ENCODE measurements at regions not wholly inside any gene's neighbourhood (a gene's known extent, or its start where the extent isn't known, plus 50 kb on each side); places are given as distances from the start of the nearest gene placed in this dataset.
A peak's percentile ranks its signal among the peaks of the same experiment; 100 is the strongest.

DNA sequence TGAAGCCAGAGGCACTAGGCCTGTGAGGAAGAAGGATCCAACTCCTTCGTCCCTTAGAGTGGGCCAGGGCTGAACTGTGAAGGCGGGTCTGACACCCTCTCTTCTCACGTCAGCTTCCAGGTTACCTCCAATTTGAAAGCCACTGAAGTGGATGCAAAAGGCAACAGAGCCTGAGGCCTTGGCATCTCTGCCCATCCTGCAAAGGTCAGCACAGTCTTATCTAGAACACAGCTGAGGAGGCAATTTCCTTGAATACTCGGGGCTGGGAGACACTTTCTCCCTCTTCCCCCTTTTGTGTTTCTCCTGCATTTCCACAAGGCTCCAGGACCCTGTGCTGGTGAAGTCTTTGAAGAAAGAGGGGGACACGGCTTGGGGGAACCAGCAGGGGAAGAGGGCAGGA is 91.6 kb upstream of the PAX6 start:
- Histone ChIP-seq H3K4me1 (ENCODE audit: insufficient read depth, low read length) (peaks cover 2% of the 10 kb centered on the region; the same call in 1 of the 2 replicates), H4K20me1 (ENCODE audit: control insufficient read depth, insufficient read depth, insufficient read length) (no peaks in the 10 kb centered on the region), H2BK20ac (ENCODE audit: low read depth, low read length, poor library complexity, severe bottlenecking) (no peak overlapping the region), H3K56ac (ENCODE audit: insufficient read length, low read depth, low read length) (no peak overlapping the region), H3K14ac (ENCODE audit: insufficient read depth, low read length) (0 out of 2 replicates have a peak overlapping the region, but pooled peaks have one; percentile 7), H2AFZ (ENCODE audit: low read length) (no peak overlapping the region), H3K79me2 (ENCODE audit: insufficient read depth, low read length) (no peaks in the 10 kb centered on the region), H4K5ac (ENCODE audit: insufficient read length, low read depth, low read length) (no peak overlapping the region), H3K18ac (ENCODE audit: insufficient read length, low read depth, low read length) (no peak overlapping the region), H3K79me1 (ENCODE audit: insufficient read depth, low read depth, low read length, poor library complexity, severe bottlenecking) (no peaks in the 10 kb centered on the region), H3K9ac (ENCODE audit: extremely low read depth, insufficient read length, low read length) (no peak overlapping the region), H2BK12ac (ENCODE audit: insufficient read length, low read depth, low read length) (no peak overlapping the region), H3K23me2 (ENCODE audit: insufficient read length, low read depth, low read length, poor library complexity, severe bottlenecking) (no peaks in the 10 kb centered on the region), H4K8ac (replicated peaks; ENCODE audit: insufficient read length, low read depth, low read length) (no peak overlapping the region), H3T11ph (ENCODE audit: low read length) (no peak overlapping the region), H3K23ac (ENCODE audit: insufficient read length, low read depth, low read length) (no peak overlapping the region), H4K91ac (ENCODE audit: insufficient read length, low read depth, low read length) (no peak overlapping the region), H3K27me3 (ENCODE audit: insufficient read depth, low read length) (no peaks in the 10 kb centered on the region), H2BK120ac (ENCODE audit: low read depth, low read length, poor library complexity, severe bottlenecking) (no peak overlapping the region), H3K27ac (ENCODE audit: insufficient read length, low read depth, low read length) (no peak overlapping the region), H2BK15ac (ENCODE audit: low read depth, low read length) (no peak overlapping the region), H2AK5ac (ENCODE audit: insufficient read length, low read length) (no peak overlapping the region), H3K4me2 (ENCODE audit: insufficient read depth, insufficient read length, low read length) (no peak overlapping the region), H2BK5ac (ENCODE audit: insufficient read length, low read length) (no peak overlapping the region), H3K9me3 (ENCODE audit: control insufficient read depth, low read depth, low read length) (no peaks in the 10 kb centered on the region), H3K4ac (ENCODE audit: low read depth, low read length) (no peak overlapping the region)
- no peak overlapping the region for H3K27ac Mint-ChIP-seq
- TF ChIP-seq, protein P1, sequence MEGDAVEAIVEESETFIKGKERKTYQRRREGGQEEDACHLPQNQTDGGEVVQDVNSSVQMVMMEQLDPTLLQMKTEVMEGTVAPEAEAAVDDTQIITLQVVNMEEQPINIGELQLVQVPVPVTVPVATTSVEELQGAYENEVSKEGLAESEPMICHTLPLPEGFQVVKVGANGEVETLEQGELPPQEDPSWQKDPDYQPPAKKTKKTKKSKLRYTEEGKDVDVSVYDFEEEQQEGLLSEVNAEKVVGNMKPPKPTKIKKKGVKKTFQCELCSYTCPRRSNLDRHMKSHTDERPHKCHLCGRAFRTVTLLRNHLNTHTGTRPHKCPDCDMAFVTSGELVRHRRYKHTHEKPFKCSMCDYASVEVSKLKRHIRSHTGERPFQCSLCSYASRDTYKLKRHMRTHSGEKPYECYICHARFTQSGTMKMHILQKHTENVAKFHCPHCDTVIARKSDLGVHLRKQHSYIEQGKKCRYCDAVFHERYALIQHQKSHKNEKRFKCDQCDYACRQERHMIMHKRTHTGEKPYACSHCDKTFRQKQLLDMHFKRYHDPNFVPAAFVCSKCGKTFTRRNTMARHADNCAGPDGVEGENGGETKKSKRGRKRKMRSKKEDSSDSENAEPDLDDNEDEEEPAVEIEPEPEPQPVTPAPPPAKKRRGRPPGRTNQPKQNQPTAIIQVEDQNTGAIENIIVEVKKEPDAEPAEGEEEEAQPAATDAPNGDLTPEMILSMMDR (conservative IDR thresholded peaks at IDR 0.05) = no peak
- WGBS (ENCODE audit: extremely low coverage, insufficient read length, low lambda C conversion rate) = no CpG with 5 or more reads among the region's 5 CpGs
- H3K4me1 Mint-ChIP-seq = peaks cover 4 to 5% of the 10 kb centered on the region in 2 experiments; a peak in 1 of 4 replicates
- H3K4me3 Mint-ChIP-seq = no peak overlapping the region
- H3K27me3 Mint-ChIP-seq (ENCODE audit: low read depth) = peaks cover 2% of the 10 kb centered on the region; the same call in 1 of the 2 replicates
- no peak for DNase-seq
- H3K9me3 Mint-ChIP-seq = peaks cover 0 to 4% of the 10 kb centered on the region in 2 experiments
- H3K36me3 Mint-ChIP-seq (ENCODE audit: insufficient read depth in 1 of 3, low read depth in 3 of 3) = peaks cover 0 to 1% (median 0%) of the 10 kb centered on the region in 3 experiments; a peak in 1 of 7 replicates
